ENCODE measurements at regions not wholly inside any gene's neighbourhood (a gene's known extent, or its start where the extent isn't known, plus 50 kb on each side); places are given as distances from the start of the nearest gene placed in this dataset.

DNA sequence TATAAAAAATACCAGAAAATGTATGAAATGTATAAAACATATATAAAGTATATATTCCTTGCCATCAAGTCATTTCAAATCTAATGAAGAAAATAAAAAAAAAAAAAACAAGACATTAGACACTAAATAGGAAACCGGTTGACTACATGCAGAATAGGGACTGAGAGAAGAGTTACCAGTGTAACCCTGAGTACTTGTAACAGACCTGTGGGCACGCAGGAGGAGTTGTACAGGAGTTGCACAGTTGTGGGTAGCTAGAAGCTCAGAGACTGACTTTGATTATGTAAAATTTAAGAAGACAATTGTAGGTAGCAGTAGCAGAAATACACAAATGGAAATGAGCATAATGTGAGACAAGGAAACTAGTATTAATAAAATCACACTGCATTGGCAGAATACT is 112.4 kb upstream of the DST start:
- no peak overlapping the region for H3K4me2 ChIP-seq (ENCODE audit: insufficient read depth, low read length)
- no peak for DNase-seq (ENCODE audit: insufficient read length, low spot score, missing footprints)
- no peaks in the 10 kb centered on the region for H3K36me3 ChIP-seq (ENCODE audit: insufficient read depth, low read length)
- peaks cover 98% of the 10 kb centered on the region for H3K79me2 ChIP-seq (ENCODE audit: insufficient read depth, low read length)
- TF ChIP-seq, protein P1, sequence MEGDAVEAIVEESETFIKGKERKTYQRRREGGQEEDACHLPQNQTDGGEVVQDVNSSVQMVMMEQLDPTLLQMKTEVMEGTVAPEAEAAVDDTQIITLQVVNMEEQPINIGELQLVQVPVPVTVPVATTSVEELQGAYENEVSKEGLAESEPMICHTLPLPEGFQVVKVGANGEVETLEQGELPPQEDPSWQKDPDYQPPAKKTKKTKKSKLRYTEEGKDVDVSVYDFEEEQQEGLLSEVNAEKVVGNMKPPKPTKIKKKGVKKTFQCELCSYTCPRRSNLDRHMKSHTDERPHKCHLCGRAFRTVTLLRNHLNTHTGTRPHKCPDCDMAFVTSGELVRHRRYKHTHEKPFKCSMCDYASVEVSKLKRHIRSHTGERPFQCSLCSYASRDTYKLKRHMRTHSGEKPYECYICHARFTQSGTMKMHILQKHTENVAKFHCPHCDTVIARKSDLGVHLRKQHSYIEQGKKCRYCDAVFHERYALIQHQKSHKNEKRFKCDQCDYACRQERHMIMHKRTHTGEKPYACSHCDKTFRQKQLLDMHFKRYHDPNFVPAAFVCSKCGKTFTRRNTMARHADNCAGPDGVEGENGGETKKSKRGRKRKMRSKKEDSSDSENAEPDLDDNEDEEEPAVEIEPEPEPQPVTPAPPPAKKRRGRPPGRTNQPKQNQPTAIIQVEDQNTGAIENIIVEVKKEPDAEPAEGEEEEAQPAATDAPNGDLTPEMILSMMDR (IDR thresholded peaks at IDR 0.05; ENCODE audit: extremely low read depth, low read depth, low read length), result no peak
- H2AFZ ChIP-seq (ENCODE audit: low read length), result no peak overlapping the region
- H3K27ac ChIP-seq (ENCODE audit: low read depth, low read length), result no peak overlapping the region
- no peak overlapping the region for H3K4me3 ChIP-seq (ENCODE audit: insufficient read depth, low read length)
- peaks cover 13% of the 10 kb centered on the region for H4K20me1 ChIP-seq (ENCODE audit: insufficient read depth, low read length)
- H3K27me3 ChIP-seq (ENCODE audit: insufficient read depth, low read length), result no peaks in the 10 kb centered on the region
- H3K9me3 ChIP-seq (ENCODE audit: low read depth, low read length), result no peaks in the 10 kb centered on the region
- peaks cover 58% of the 10 kb centered on the region for H3K4me1 ChIP-seq (ENCODE audit: insufficient read depth, low read length)

DNA sequence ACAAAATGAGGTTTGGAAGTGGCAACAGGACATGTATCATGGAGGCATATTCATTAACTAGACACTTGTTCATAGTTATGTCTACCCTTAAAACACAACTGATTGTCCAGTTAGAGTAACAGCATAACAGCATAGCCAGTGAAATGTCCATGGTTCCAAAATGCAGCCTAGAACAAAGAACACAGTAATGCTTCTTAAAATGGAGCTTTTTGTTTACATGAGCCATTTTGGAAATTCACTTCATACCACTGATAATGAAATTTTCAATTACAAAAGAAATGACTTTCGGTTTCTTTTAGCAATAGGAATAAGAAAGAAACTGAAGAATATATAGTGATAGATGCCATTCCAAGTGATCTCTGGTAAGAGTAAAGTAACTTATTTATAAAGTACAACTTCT is 111.1 kb upstream of the DST start:
- H3K9me3 ChIP-seq (ENCODE audit: low read depth, low read length), result no peaks in the 10 kb centered on the region
- no peaks in the 10 kb centered on the region for H3K27me3 ChIP-seq (ENCODE audit: insufficient read depth, low read length)
- H3K79me2 ChIP-seq (ENCODE audit: insufficient read depth, low read length), result peaks cover 98% of the 10 kb centered on the region
- peaks cover 69% of the 10 kb centered on the region for H3K4me1 ChIP-seq (ENCODE audit: insufficient read depth, low read length)
- H3K27ac ChIP-seq (ENCODE audit: low read depth, low read length), result no peak overlapping the region
- no peak overlapping the region for H2AFZ ChIP-seq (ENCODE audit: low read length)
- H3K4me2 ChIP-seq (ENCODE audit: insufficient read depth, low read length), result no peak overlapping the region
- H4K20me1 ChIP-seq (ENCODE audit: insufficient read depth, low read length), result peaks cover 11% of the 10 kb centered on the region
- H3K4me3 ChIP-seq (ENCODE audit: insufficient read depth, low read length), result no peak overlapping the region
- no peaks in the 10 kb centered on the region for H3K36me3 ChIP-seq (ENCODE audit: insufficient read depth, low read length)
- TF ChIP-seq, protein P1 (IDR thresholded peaks at IDR 0.05; ENCODE audit: extremely low read depth, low read depth, low read length), result no peak
- no peak for DNase-seq (ENCODE audit: insufficient read length, low spot score, missing footprints)

DNA sequence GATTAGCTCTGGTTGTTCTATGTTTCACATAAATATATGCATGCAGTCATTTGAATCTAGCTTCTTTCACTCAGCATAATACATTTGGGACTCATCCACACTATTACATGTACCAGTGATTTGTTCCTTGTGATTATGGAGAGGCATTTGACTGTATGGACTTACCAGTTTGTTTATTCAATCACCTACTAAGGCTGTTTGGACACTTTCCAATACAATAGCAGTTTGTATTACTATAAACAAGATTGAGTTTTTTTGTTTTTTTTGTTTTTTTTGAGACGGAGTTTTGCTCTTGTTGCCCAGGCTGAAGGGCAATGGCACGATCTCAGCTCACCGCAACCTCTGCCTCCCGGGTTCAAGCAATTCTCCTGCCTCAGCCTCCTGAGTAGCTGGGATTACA is 109.8 kb upstream of the DST start:
- Histone ChIP-seq H3K9me3 (ENCODE audit: low read depth, low read length) (no peaks in the 10 kb centered on the region), H3K27me3 (ENCODE audit: insufficient read depth, low read length) (no peaks in the 10 kb centered on the region), H4K20me1 (ENCODE audit: insufficient read depth, low read length) (peaks cover 6% of the 10 kb centered on the region), H2AFZ (ENCODE audit: low read length) (no peak overlapping the region), H3K4me2 (ENCODE audit: insufficient read depth, low read length) (no peak overlapping the region), H3K36me3 (ENCODE audit: insufficient read depth, low read length) (no peaks in the 10 kb centered on the region), H3K27ac (ENCODE audit: low read depth, low read length) (no peak overlapping the region), H3K4me3 (ENCODE audit: insufficient read depth, low read length) (no peak overlapping the region), H3K79me2 (ENCODE audit: insufficient read depth, low read length) (peaks cover 98% of the 10 kb centered on the region), H3K4me1 (ENCODE audit: insufficient read depth, low read length) (peaks cover 58% of the 10 kb centered on the region)
- DNase-seq (ENCODE audit: insufficient read length, low spot score, missing footprints), result no peak
- TF ChIP-seq, protein P1 (IDR thresholded peaks at IDR 0.05; ENCODE audit: extremely low read depth, low read depth, low read length), result no peak

DNA sequence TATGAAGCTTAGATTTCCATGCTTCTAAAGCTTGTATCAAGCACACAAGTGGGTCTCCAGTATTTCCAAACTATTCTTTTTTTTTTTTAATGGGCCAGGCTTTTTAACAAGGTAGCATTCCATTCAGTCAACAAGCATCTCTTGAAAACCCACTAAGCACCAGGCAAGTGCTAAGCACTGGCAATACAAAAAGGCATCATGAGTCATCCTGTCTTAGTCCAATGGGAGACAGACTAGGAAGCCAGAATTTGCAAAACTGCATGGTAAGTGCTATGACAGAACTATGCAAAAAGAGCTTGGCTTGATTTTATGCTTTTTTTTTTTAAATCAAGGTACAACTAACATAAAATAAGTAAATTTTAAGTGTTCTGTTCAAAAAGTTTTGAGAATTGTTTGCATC is 109.3 kb upstream of the DST start:
- Histone ChIP-seq H3K27ac (ENCODE audit: low read depth, low read length) (peak overlapping the region; percentile 44), H4K20me1 (ENCODE audit: insufficient read depth, low read length) (peaks cover under 1% of the 10 kb centered on the region), H3K27me3 (ENCODE audit: insufficient read depth, low read length) (no peaks in the 10 kb centered on the region), H3K36me3 (ENCODE audit: insufficient read depth, low read length) (no peaks in the 10 kb centered on the region), H3K4me3 (ENCODE audit: insufficient read depth, low read length) (no peak overlapping the region), H3K9me3 (ENCODE audit: low read depth, low read length) (no peaks in the 10 kb centered on the region), H2AFZ (ENCODE audit: low read length) (no peak overlapping the region), H3K79me2 (ENCODE audit: insufficient read depth, low read length) (peaks cover 98% of the 10 kb centered on the region), H3K4me1 (ENCODE audit: insufficient read depth, low read length) (peaks cover 56% of the 10 kb centered on the region), H3K4me2 (ENCODE audit: insufficient read depth, low read length) (no peak overlapping the region)
- no peak for DNase-seq (ENCODE audit: insufficient read length, low spot score, missing footprints)
- TF ChIP-seq, protein P1 (IDR thresholded peaks at IDR 0.05; ENCODE audit: extremely low read depth, low read depth, low read length), result no peak

All from osteoblast (primary cell).